K562 (cell line): ENCODE measurements at regions not wholly inside any gene's neighbourhood (a gene's known extent, or its start where the extent isn't known, plus 50 kb on each side); places are given as distances from the start of the nearest gene placed in this dataset.

Source experiments
- NR2C1 ChIP-seq, 2 experiments: fragments of 450-650 bp; IDR thresholded peaks; 2 replicates each; pipeline ENCODE4 v1.6.1; 2017; ENCODE audit warnings: mild to moderate bottlenecking in 2 of 2, antibody characterized with exemption in 1 of 2, inconsistent platforms in 1 of 2, missing compliant biosample characterization in 1 of 2, missing genetic modification characterization in 1 of 2
- TF ChIP-seq, protein P1 (sequence below): fragments of 450-650 bp; IDR thresholded peaks from 2 replicates; pipeline ENCODE4 v1.6.1; 2018; ENCODE audit not compliant: partially characterized antibody
- TF ChIP-seq, protein P2 (sequence below): fragments of 250-450 bp; sonication (Bioruptor Pico); IDR thresholded peaks from 2 replicates; pipeline ENCODE4 v1.4.0; 2020; ENCODE audit warnings: mild to moderate bottlenecking
- TF ChIP-seq, protein P3 (sequence below): fragments of 250-450 bp; sonication (Bioruptor Pico); IDR thresholded peaks from 2 replicates; pipeline ENCODE4 v1.5.0; 2021; ENCODE audit warnings: mild to moderate bottlenecking, borderline replicate concordance

DNA sequence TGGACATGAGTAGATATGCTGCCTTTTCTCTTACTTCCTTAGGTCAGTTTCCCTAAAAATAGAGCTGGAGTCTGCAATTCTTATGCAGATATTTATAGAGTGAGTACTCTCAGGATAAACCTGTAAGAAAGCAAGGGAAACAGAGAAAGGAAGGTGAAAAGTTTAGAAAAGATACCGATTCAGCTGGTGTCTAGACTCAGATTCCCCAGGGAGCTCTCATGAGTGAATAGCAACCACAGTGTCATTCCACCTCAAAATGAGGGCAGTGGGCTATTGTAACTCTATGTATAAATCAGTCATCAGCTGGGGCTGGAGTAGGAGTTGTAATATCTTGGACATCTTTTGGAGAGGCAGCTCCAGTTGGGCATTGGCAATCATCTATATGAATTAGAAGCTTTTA lies 1485.1 kb upstream of the TMEFF2 start (continued):
- TF ChIP-seq, protein P1, sequence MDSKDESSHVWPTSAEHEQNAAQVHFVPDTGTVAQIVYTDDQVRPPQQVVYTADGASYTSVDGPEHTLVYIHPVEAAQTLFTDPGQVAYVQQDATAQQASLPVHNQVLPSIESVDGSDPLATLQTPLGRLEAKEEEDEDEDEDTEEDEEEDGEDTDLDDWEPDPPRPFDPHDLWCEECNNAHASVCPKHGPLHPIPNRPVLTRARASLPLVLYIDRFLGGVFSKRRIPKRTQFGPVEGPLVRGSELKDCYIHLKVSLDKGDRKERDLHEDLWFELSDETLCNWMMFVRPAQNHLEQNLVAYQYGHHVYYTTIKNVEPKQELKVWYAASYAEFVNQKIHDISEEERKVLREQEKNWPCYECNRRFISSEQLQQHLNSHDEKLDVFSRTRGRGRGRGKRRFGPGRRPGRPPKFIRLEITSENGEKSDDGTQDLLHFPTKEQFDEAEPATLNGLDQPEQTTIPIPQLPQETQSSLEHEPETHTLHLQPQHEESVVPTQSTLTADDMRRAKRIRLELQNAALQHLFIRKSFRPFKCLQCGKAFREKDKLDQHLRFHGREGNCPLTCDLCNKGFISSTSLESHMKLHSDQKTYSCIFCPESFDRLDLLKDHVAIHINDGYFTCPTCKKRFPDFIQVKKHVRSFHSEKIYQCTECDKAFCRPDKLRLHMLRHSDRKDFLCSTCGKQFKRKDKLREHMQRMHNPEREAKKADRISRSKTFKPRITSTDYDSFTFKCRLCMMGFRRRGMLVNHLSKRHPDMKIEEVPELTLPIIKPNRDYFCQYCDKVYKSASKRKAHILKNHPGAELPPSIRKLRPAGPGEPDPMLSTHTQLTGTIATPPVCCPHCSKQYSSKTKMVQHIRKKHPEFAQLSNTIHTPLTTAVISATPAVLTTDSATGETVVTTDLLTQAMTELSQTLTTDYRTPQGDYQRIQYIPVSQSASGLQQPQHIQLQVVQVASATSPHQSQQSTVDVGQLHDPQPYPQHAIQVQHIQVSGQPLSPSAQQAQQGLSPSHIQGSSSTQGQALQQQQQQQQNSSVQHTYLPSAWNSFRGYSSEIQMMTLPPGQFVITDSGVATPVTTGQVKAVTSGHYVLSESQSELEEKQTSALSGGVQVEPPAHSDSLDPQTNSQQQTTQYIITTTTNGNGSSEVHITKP = no peak
- TF ChIP-seq, protein P2, sequence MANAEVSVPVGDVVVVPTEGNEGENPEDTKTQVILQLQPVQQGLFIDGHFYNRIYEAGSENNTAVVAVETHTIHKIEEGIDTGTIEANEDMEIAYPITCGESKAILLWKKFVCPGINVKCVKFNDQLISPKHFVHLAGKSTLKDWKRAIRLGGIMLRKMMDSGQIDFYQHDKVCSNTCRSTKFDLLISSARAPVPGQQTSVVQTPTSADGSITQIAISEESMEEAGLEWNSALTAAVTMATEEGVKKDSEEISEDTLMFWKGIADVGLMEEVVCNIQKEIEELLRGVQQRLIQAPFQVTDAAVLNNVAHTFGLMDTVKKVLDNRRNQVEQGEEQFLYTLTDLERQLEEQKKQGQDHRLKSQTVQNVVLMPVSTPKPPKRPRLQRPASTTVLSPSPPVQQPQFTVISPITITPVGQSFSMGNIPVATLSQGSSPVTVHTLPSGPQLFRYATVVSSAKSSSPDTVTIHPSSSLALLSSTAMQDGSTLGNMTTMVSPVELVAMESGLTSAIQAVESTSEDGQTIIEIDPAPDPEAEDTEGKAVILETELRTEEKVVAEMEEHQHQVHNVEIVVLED (CRISPR knock-in tag) = no peak
- TF ChIP-seq, protein P3, sequence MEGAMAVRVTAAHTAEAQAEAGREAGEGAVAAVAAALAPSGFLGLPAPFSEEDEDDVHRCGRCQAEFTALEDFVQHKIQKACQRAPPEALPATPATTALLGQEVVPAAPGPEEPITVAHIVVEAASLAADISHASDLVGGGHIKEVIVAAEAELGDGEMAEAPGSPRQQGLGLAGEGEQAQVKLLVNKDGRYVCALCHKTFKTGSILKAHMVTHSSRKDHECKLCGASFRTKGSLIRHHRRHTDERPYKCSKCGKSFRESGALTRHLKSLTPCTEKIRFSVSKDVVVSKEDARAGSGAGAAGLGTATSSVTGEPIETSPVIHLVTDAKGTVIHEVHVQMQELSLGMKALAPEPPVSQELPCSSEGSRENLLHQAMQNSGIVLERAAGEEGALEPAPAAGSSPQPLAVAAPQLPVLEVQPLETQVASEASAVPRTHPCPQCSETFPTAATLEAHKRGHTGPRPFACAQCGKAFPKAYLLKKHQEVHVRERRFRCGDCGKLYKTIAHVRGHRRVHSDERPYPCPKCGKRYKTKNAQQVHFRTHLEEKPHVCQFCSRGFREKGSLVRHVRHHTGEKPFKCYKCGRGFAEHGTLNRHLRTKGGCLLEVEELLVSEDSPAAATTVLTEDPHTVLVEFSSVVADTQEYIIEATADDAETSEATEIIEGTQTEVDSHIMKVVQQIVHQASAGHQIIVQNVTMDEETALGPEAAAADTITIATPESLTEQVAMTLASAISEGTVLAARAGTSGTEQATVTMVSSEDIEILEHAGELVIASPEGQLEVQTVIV (CRISPR knock-in tag) = no peak
- no peak for TF ChIP-seq NR2C1 (IDR thresholded peaks at IDR 0.05)
- TF ChIP-seq NR2C1 (tag; IDR thresholded peaks at IDR 0.05) = no peak
- TF ChIP-seq, all 486 proteins: peak for 0
